HEK293 (cell line): ENCODE measurements at regions not wholly inside any gene's neighbourhood (a gene's known extent, or its start where the extent isn't known, plus 50 kb on each side); places are given as distances from the start of the nearest gene placed in this dataset.

Source experiments
- CTCF ChIA-PET: fragments of 350-600 bp; formaldehyde crosslinking; extraction: SDS; loops from one replicate; lab custom pipeline; 2021; ENCODE audit warnings: antibody characterized with exemption; lab: Yijun Ruan, JAX
- POLR2A ChIA-PET: fragments of 300-600 bp; formaldehyde crosslinking; extraction: SDS; loops from one replicate; lab custom pipeline; 2020; ENCODE audit warnings: antibody characterized with exemption, inconsistent platforms; lab: Yijun Ruan, JAX
- H3K27ac ChIP-seq: fragments of 200-500 bp; sonication (Bioruptor generic); 2 replicates; pipeline ENCODE4 v1.5.1; 2014; ENCODE audit warnings: low read depth, low read length, control low read depth, inconsistent platforms; ENCODE audit errors: extremely low read depth
- H3K36me3 ChIP-seq, 2 experiments: fragments of 200-500 bp in 1 of 2; sonication (Bioruptor generic) in 1 of 2; 1 replicate in 1 of 2; 2 replicates in 1 of 2; pipeline ENCODE4 v1.5.1; 2014 to 2017; ENCODE audit warnings: inconsistent platforms in 2 of 2, low read length in 2 of 2; ENCODE audit not compliant: control insufficient read depth in 2 of 2, insufficient read depth in 1 of 2
- H3K4me1 ChIP-seq: fragments of 200-500 bp; sonication (Bioruptor generic); 2 replicates; pipeline ENCODE4 v1.5.1; 2014; ENCODE audit warnings: mild to moderate bottlenecking, low read length, inconsistent platforms; ENCODE audit not compliant: control insufficient read depth, insufficient read depth
- H3K4me3 ChIP-seq: 2 replicates; pipeline ENCODE4 v1.5.1; 2011; ENCODE audit warnings: low read depth, mild to moderate bottlenecking, control low read depth, low read length, moderate library complexity
- H3K9me3 ChIP-seq: fragments of 200-500 bp; sonication (Bioruptor generic); 2 replicates; pipeline ENCODE4 v1.5.1; 2014; ENCODE audit warnings: low read depth, low read length, inconsistent platforms; ENCODE audit not compliant: control insufficient read depth, insufficient read depth
- GFI1B ChIP-seq: fragments of 450-650 bp; formaldehyde crosslinking; IDR thresholded peaks from 2 replicates; pipeline ENCODE4 v1.5.1; 2016; ENCODE audit warnings: missing biosample characterization, missing genetic modification characterization
- HOXC10 ChIP-seq: sonication (generic); formaldehyde crosslinking; IDR thresholded peaks from 2 replicates; pipeline ENCODE4 v1.8.1; 2023; ENCODE audit warnings: mild to moderate bottlenecking, missing genetic modification reagents
- HOXD13 ChIP-seq: sonication (generic); formaldehyde crosslinking; IDR thresholded peaks from 2 replicates; pipeline ENCODE4 v1.8.0; 2022; ENCODE audit warnings: missing genetic modification reagents, borderline replicate concordance
- IKZF3 ChIP-seq: fragments of 450-650 bp; IDR thresholded peaks from 2 replicates; pipeline ENCODE4 v1.5.0; 2018; ENCODE audit warnings: missing biosample characterization, mild to moderate bottlenecking, missing genetic modification characterization, moderate library complexity
- KLF9 ChIP-seq: fragments of 450-650 bp; formaldehyde crosslinking; IDR thresholded peaks from 2 replicates; pipeline ENCODE4 v1.5.1; 2016; ENCODE audit warnings: missing biosample characterization, missing genetic modification characterization, low read depth
- MZF1 ChIP-seq: fragments of 450-650 bp; formaldehyde crosslinking; IDR thresholded peaks from 2 replicates; pipeline ENCODE4 v1.5.1; 2017; ENCODE audit warnings: missing biosample characterization, missing genetic modification characterization, borderline replicate concordance
- SETDB1 ChIP-seq: IDR thresholded peaks from one replicate; pipeline ENCODE4 v1.6.1; 2017; ENCODE audit warnings: mild to moderate bottlenecking, low read length, moderate library complexity, mixed read lengths; ENCODE audit not compliant: insufficient read length
- ZFP37 ChIP-seq: fragments of 450-650 bp; formaldehyde crosslinking; IDR thresholded peaks from 2 replicates; pipeline ENCODE4 v1.5.1; 2016; ENCODE audit warnings: missing biosample characterization, missing genetic modification characterization
- ZNF132 ChIP-seq: fragments of 450-650 bp; formaldehyde crosslinking; IDR thresholded peaks from 2 replicates; pipeline ENCODE4 v1.5.1; 2017; ENCODE audit warnings: missing biosample characterization, missing genetic modification characterization, borderline replicate concordance
- ZNF274 ChIP-seq, 2 experiments: fragments of 200-500 bp in 1 of 2; fragments of 450-650 bp in 1 of 2; sonication (Bioruptor generic) in 1 of 2; formaldehyde crosslinking in 1 of 2; IDR thresholded peaks; 2 replicates each; pipeline versions ENCODE4 v1.5.1 to v1.6.1; 2014 to 2016; ENCODE audit warnings: borderline replicate concordance in 1 of 2, inconsistent platforms in 1 of 2, low read length in 1 of 2, missing biosample characterization in 1 of 2, missing genetic modification characterization in 1 of 2
- ZNF311 ChIP-seq: fragments of 450-650 bp; formaldehyde crosslinking; IDR thresholded peaks from 2 replicates; pipeline ENCODE4 v1.5.1; 2017; ENCODE audit warnings: missing biosample characterization, missing genetic modification characterization, borderline replicate concordance
- ZNF366 ChIP-seq: fragments of 450-650 bp; formaldehyde crosslinking; conservative IDR thresholded peaks from 2 replicates; pipeline ENCODE4 v1.5.1; 2016; ENCODE audit warnings: missing biosample characterization, missing genetic modification characterization
- ZNF37A ChIP-seq: fragments of 450-650 bp; IDR thresholded peaks from 2 replicates; pipeline ENCODE4 v1.5.1; 2018; ENCODE audit warnings: missing biosample characterization, missing genetic modification characterization
- ZNF404 ChIP-seq: fragments of 450-650 bp; formaldehyde crosslinking; IDR thresholded peaks from 2 replicates; pipeline ENCODE4 v1.5.1; 2017; ENCODE audit warnings: missing biosample characterization, missing genetic modification characterization
- ZNF600 ChIP-seq: fragments of 450-650 bp; formaldehyde crosslinking; IDR thresholded peaks from 2 replicates; pipeline ENCODE4 v1.5.1; 2016; ENCODE audit warnings: missing biosample characterization, missing genetic modification characterization
- ZNF610 ChIP-seq: fragments of 450-650 bp; formaldehyde crosslinking; IDR thresholded peaks from 2 replicates; pipeline ENCODE4 v1.5.1; 2016; ENCODE audit warnings: missing biosample characterization, missing genetic modification characterization, borderline replicate concordance
- TF ChIP-seq, protein P1 (sequence below): fragments of 450-650 bp; formaldehyde crosslinking; IDR thresholded peaks from 2 replicates; pipeline ENCODE4 v1.5.1; 2017; ENCODE audit warnings: missing biosample characterization, missing genetic modification characterization
- TF ChIP-seq, protein P2 (sequence below): fragments of 450-650 bp; formaldehyde crosslinking; IDR thresholded peaks from 2 replicates; pipeline ENCODE4 v1.5.1; 2016; ENCODE audit warnings: missing biosample characterization, missing genetic modification characterization
- TF ChIP-seq, protein P3 (sequence below): fragments of 450-650 bp; formaldehyde crosslinking; IDR thresholded peaks from 2 replicates; pipeline ENCODE4 v1.5.1; 2016; ENCODE audit warnings: missing biosample characterization, missing genetic modification characterization

DNA sequence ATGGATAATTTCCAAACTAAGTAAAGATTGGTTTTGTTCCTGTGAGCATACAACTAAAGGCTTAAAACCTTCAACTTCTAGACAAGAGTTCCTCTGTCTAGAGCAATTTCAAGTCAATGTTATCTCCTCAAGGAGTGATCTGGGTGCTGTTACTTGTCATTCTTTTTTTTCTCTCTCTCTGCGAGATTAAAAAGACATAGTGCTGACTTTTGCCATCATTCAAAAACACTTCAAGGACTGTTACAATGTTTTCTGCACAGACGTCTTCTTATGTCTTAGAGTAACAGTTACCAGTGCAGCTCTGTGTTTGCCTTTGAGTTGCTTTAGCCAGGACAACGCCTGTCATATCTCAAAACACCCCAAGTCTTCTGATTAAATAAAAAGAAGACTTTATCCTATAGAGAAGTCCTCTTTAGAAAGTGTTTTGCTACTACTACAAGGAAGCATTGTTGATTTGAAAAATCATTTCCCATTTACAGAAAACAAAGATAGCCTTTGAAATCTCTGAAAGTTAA, 263.5 kb upstream of the FERD3L start:
- Histone ChIP-seq H3K36me3 (no peaks in the 10 kb centered on the region), H3K27ac (no peak overlapping the region), H3K4me3 (no peak overlapping the region), H3K9me3 (no peaks in the 10 kb centered on the region), H3K4me1 (peaks cover 2% of the 10 kb centered on the region; the same call in 1 of the 2 replicates)
- no peak for TF ChIP-seq HOXC10 (CRISPR knock-in tag)
- TF ChIP-seq IKZF3 (tag by site-specific recombination), result no peak
- no peak for TF ChIP-seq KLF9 (tag by site-specific recombination)
- no peak for TF ChIP-seq HOXD13
- TF ChIP-seq ZNF37A, result no peak
- no peak for TF ChIP-seq ZFP37
- TF ChIP-seq ZNF311, result no peak
- no peak for TF ChIP-seq ZNF366
- TF ChIP-seq, protein P1, sequence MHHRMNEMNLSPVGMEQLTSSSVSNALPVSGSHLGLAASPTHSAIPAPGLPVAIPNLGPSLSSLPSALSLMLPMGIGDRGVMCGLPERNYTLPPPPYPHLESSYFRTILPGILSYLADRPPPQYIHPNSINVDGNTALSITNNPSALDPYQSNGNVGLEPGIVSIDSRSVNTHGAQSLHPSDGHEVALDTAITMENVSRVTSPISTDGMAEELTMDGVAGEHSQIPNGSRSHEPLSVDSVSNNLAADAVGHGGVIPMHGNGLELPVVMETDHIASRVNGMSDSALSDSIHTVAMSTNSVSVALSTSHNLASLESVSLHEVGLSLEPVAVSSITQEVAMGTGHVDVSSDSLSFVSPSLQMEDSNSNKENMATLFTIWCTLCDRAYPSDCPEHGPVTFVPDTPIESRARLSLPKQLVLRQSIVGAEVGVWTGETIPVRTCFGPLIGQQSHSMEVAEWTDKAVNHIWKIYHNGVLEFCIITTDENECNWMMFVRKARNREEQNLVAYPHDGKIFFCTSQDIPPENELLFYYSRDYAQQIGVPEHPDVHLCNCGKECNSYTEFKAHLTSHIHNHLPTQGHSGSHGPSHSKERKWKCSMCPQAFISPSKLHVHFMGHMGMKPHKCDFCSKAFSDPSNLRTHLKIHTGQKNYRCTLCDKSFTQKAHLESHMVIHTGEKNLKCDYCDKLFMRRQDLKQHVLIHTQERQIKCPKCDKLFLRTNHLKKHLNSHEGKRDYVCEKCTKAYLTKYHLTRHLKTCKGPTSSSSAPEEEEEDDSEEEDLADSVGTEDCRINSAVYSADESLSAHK, result no peak
- TF ChIP-seq, protein P2, sequence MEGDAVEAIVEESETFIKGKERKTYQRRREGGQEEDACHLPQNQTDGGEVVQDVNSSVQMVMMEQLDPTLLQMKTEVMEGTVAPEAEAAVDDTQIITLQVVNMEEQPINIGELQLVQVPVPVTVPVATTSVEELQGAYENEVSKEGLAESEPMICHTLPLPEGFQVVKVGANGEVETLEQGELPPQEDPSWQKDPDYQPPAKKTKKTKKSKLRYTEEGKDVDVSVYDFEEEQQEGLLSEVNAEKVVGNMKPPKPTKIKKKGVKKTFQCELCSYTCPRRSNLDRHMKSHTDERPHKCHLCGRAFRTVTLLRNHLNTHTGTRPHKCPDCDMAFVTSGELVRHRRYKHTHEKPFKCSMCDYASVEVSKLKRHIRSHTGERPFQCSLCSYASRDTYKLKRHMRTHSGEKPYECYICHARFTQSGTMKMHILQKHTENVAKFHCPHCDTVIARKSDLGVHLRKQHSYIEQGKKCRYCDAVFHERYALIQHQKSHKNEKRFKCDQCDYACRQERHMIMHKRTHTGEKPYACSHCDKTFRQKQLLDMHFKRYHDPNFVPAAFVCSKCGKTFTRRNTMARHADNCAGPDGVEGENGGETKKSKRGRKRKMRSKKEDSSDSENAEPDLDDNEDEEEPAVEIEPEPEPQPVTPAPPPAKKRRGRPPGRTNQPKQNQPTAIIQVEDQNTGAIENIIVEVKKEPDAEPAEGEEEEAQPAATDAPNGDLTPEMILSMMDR (tag by site-specific recombination), result no peak
- TF ChIP-seq ZNF610 (tag by site-specific recombination), result no peak
- TF ChIP-seq SETDB1, result no peak
- no peak for TF ChIP-seq ZNF274 (IDR thresholded peaks at IDR 0.05; ENCODE audit: low read length)
- no peak for TF ChIP-seq ZNF274 (tag by site-specific recombination; IDR thresholded peaks at IDR 0.05; ENCODE audit: borderline replicate concordance)
- TF ChIP-seq ZNF600, result no peak
- TF ChIP-seq ZNF132, result no peak
- no peak for TF ChIP-seq ZNF404 (tag by site-specific recombination)
- ChIA-PET POLR2A (no interaction called here), CTCF (no interaction called here)

DNA sequence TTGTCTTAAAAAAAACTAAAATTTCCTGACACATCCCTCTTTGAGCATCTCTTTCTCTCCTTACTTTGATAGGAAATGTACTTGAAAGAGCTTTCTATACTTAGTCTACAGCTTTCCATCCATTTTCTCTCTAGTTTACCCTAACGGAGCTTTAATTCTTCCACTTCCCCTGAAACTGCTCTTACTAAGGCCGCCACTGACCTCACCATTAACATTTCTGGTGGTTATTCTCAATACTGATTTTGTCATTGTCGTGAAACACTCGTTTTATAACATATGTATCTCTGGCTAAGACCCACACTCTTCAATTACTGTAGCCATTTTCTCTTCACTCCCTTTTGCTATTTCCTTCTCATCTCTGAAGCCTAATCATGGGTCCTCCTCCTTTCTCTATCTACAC, 262.0 kb upstream of the FERD3L start:
- TF ChIP-seq, protein P3, sequence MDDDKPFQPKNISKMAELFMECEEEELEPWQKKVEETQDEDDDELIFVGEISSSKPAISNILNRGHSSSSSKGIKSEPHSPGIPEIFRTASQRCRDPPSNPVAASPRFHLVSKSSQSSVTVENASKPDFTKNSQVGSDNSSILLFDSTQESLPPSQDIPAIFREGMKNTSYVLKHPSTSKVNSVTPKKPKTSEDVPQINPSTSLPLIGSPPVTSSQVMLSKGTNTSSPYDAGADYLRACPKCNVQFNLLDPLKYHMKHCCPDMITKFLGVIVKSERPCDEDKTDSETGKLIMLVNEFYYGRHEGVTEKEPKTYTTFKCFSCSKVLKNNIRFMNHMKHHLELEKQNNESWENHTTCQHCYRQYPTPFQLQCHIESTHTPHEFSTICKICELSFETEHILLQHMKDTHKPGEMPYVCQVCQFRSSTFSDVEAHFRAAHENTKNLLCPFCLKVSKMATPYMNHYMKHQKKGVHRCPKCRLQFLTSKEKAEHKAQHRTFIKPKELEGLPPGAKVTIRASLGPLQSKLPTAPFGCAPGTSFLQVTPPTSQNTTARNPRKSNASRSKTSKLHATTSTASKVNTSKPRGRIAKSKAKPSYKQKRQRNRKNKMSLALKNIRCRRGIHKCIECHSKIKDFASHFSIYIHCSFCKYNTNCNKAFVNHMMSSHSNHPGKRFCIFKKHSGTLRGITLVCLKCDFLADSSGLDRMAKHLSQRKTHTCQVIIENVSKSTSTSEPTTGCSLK (tag by site-specific recombination), result no peak
- TF ChIP-seq GFI1B (no peak), ZNF600 (no peak), MZF1 (tag by site-specific recombination) (no peak)
- Histone ChIP-seq H3K36me3 (no peaks in the 10 kb centered on the region), H3K9me3 (no peaks in the 10 kb centered on the region), H3K4me3 (no peak overlapping the region), H3K27ac (no peak overlapping the region), H3K4me1 (peaks cover 2% of the 10 kb centered on the region; the same call in 1 of the 2 replicates)
- ChIA-PET CTCF (interaction anchor here (0.6 to 0.7 kb wide), 2 partner anchors 187 to 516 kb away, joined by 3 read pairs; no protein-coding TSS in a partner anchor), POLR2A (no interaction called here)
